Stomach (tissue), 8 donors: ENCODE measurements at regions not wholly inside any gene's neighbourhood (a gene's known extent, or its start where the extent isn't known, plus 50 kb on each side); places are given as distances from the start of the nearest gene placed in this dataset.

Experiments used
- DNase-seq, 2 donors: peaks; one replicate each; pipeline versions ENCODE4 v3.0.0 to v3.0.0-alpha.2; 2013 to 2019
- H3K27ac ChIP-seq, 5 donors: fragments of 200-600 bp in 4 of 5; sonication (generic) in 4 of 5; one replicate each; pipeline ENCODE4 v1.5.1; 2013 to 2019; ENCODE audit warnings: mild to moderate bottlenecking in 1 of 5, moderate library complexity in 1 of 5
- H3K27me3 ChIP-seq, 3 donors: fragments of 200-600 bp; sonication (generic); one replicate each; pipeline ENCODE4 v1.5.1; 2017 to 2019; ENCODE audit warnings: mixed run types in 1 of 3
- H3K36me3 ChIP-seq, 4 donors: fragments of 200-600 bp; sonication (generic); 1 replicate in 3 of 4; 2 replicates in 1 of 4; pipeline ENCODE4 v1.5.1; 2016 to 2019
- H3K4me1 ChIP-seq, 4 donors: fragments of 200-600 bp; sonication (generic); one replicate each; pipeline ENCODE4 v1.5.1; 2016 to 2019
- H3K4me3 ChIP-seq, 4 donors: fragments of 200-600 bp; sonication (generic) in 3 of 4; one replicate each; pipeline ENCODE4 v1.5.1; 2016 to 2019; ENCODE audit warnings: mild to moderate bottlenecking in 1 of 4
- H3K9me3 ChIP-seq, 4 donors: fragments of 200-600 bp; sonication (generic); one replicate each; pipeline ENCODE4 v1.5.1; 2016 to 2019
- EP300 ChIP-seq: sonication (generic); formaldehyde crosslinking; IDR thresholded peaks from one replicate; pipeline ENCODE4 v1.6.1; 2017; ENCODE audit warnings: antibody characterized with exemption
- POLR2A ChIP-seq, 4 donors: fragments of 450-650 bp; IDR thresholded peaks; one replicate each; pipeline ENCODE4 v1.6.1; 2016; ENCODE audit warnings: antibody characterized with exemption in 4 of 4, control low read depth in 2 of 4, mild to moderate bottlenecking in 1 of 4, moderate library complexity in 1 of 4
- POLR2AphosphoS5 ChIP-seq, 3 donors: sonication (generic); formaldehyde crosslinking; IDR thresholded peaks; one replicate each; pipeline ENCODE4 v1.6.1; 2016; ENCODE audit warnings: antibody characterized with exemption in 3 of 3
- WGBS, 5 donors: extraction: QIAGEN DNeasy Blood & Tissue Kit in 3 of 5; methylation state at CpG; one replicate each; pipeline versions ENCODE4 v1.1.5 to v1.1.7; 2013 to 2018; 5-methylcytosine and 5-hydroxymethylcytosine counted together
- intact Hi-C: fragments of 100-400 bp; cut with DNase I; formaldehyde crosslinking; loops from one replicate; pipeline ENCODE4 v1.15.1; 2023; ENCODE audit warnings: low total_unique reads
- TF ChIP-seq, protein P1 (sequence below), 7 experiments: fragments of 450-650 bp in 4 of 7; fragments of 200-600 bp in 3 of 7; sonication (generic) in 3 of 7; IDR thresholded peaks; one replicate each; pipeline ENCODE4 v1.5.1; 2016 to 2019; ENCODE audit warnings: antibody characterized with exemption in 7 of 7, control low read depth in 2 of 7, mild to moderate bottlenecking in 1 of 7
- donor health status: healthy with polysubstance abuse.
- donor health status: Bipolar disorder and iron deficiency.
- donor health status: healthy.

DNA sequence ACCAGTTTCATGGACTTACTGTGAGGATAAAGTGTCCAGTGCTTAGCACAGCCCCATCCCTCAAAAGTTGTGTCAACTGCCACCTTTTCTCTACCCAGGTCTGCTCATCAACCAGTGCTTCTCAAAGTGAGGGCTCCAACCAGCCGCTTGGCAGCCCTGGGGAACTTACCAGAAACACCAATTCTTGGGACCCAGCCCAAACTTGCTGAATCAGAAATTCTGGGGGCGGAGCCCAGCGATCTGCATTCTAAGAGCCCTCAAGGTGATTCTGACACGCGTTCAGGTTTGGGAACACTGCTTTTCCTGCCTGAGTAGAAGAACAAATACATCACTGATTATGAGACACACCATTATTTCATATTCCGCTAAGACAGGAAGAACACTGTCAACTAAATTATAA, 132.0 kb downstream of the NSG2 start:
- intact Hi-C loops = no loop called here
- H3K4me1 ChIP-seq = no peaks in the 10 kb centered on the region
- no peak for TF ChIP-seq POLR2A (IDR thresholded peaks at IDR 0.05)
- TF ChIP-seq EP300 = no peak
- no peak for TF ChIP-seq POLR2AphosphoS5 (IDR thresholded peaks at IDR 0.05)
- TF ChIP-seq, protein P1, sequence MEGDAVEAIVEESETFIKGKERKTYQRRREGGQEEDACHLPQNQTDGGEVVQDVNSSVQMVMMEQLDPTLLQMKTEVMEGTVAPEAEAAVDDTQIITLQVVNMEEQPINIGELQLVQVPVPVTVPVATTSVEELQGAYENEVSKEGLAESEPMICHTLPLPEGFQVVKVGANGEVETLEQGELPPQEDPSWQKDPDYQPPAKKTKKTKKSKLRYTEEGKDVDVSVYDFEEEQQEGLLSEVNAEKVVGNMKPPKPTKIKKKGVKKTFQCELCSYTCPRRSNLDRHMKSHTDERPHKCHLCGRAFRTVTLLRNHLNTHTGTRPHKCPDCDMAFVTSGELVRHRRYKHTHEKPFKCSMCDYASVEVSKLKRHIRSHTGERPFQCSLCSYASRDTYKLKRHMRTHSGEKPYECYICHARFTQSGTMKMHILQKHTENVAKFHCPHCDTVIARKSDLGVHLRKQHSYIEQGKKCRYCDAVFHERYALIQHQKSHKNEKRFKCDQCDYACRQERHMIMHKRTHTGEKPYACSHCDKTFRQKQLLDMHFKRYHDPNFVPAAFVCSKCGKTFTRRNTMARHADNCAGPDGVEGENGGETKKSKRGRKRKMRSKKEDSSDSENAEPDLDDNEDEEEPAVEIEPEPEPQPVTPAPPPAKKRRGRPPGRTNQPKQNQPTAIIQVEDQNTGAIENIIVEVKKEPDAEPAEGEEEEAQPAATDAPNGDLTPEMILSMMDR (IDR thresholded peaks at IDR 0.05) = no peak
- no peaks in the 10 kb centered on the region for H3K9me3 ChIP-seq
- H3K27ac ChIP-seq = no peak overlapping the region
- no peak overlapping the region for H3K4me3 ChIP-seq
- WGBS, 5 donors = 77 to 91% (median 83%) methylated on average over 6 of the region's 6 CpGs
- no peak for DNase-seq
- H3K27me3 ChIP-seq = no peaks in the 10 kb centered on the region
- no peaks in the 10 kb centered on the region for H3K36me3 ChIP-seq

DNA sequence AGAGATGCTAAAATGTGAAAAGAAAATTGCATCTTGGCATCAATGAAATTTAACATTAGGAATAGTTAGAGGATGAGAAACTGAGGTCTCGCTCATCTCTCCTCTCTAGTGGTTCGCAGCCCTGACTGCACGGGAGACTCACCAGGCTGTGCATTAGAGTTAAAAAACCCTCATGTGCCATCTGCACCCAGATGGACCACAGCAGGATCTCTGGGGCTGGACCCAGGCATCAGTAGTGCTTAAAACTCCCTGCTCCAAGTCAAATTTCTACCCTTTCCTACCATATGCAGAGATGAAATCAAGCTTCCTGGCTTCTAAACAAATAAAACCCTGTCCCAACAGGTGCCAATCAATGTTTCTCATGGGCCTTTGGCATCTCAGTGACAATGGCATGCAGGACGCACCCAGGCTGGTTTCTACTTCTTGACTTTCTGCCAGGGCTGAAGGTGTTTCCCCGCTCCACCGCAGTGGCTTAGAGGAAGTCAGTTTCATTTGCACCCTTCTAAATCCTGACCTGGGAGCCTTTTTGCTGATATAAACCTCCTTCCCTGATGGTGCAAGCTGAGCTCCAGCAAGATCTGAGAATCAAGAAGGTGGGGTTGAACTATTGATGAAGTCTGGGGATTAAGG, 132.6 kb downstream of the NSG2 start:
- no peak for DNase-seq
- Histone ChIP-seq H3K36me3 (no peaks in the 10 kb centered on the region), H3K4me3 (no peak overlapping the region), H3K9me3 (no peaks in the 10 kb centered on the region), H3K4me1 (no peaks in the 10 kb centered on the region), H3K27ac (no peak overlapping the region), H3K27me3 (no peaks in the 10 kb centered on the region)
- intact Hi-C loops = no loop called here
- WGBS, 5 donors = 76 to 89% (median 77%) methylated on average over 6 of the region's 6 CpGs
- TF ChIP-seq, protein P1 (IDR thresholded peaks at IDR 0.05) = no peak
- TF ChIP-seq POLR2AphosphoS5 (IDR thresholded peaks at IDR 0.05) (no peak), POLR2A (IDR thresholded peaks at IDR 0.05) (no peak), EP300 (no peak)

DNA sequence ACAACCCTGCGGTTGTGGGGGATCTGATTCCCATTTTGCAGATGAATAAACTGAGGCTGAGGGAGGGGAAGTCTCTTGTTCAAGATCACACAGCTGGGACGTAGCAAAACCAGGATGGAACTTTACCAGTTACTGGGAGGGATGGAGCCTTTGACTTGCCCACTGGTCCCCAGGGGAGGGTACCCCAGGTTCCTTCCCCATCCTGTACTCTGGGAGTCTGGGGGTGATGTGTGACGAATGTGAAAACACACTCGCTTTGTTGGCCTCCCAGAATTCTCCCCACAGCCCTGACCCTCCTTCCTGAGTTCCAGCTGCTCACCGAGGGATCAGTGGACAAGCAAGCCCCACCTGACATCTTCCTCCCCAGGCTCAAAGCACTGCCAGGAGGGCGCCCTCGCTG, 135.1 kb downstream of the NSG2 start:
- TF ChIP-seq, protein P1 (IDR thresholded peaks at IDR 0.05) = no peak
- intact Hi-C loops = no loop called here

DNA sequence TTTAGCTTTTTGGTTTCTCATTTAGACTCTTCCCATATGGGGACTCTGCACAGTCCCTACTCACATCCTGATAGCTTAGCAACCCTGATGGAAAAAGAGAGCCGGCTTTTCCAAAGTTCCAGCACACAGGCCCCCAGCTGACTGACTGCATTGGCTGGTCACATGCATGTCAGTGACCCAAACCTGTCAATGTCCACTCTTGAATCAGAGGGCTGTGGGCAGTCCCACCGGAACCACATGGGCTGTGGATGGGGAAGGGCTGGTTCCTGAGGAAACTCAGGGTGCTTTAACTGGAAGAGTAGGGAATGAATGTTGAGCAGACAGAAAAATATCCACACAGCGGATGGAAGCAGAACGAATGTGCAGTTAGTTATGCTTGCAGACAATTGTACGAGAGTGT, 136.6 kb downstream of the NSG2 start:
- Histone ChIP-seq H3K27me3 (no peaks in the 10 kb centered on the region), H3K4me1 (no peaks in the 10 kb centered on the region), H3K4me3 (no peak overlapping the region), H3K9me3 (no peaks in the 10 kb centered on the region), H3K36me3 (no peaks in the 10 kb centered on the region), H3K27ac (no peak overlapping the region)
- no peak for DNase-seq
- WGBS, 5 donors = 86 to 93% (median 91%) methylated on average over 5 of the region's 5 CpGs
- intact Hi-C loops = no loop called here
- TF ChIP-seq, protein P1 (IDR thresholded peaks at IDR 0.05) = no peak
- TF ChIP-seq EP300 (no peak), POLR2AphosphoS5 (IDR thresholded peaks at IDR 0.05) (no peak), POLR2A (IDR thresholded peaks at IDR 0.05) (no peak)

More for the DNA sequence above, 135.1 kb downstream of the NSG2 start:
- 67 to 74% (median 69%) methylated on average over 7 of the region's 7 CpGs for WGBS, 5 donors
- H3K27me3 ChIP-seq = no peaks in the 10 kb centered on the region
- H3K9me3 ChIP-seq = no peaks in the 10 kb centered on the region
- H3K4me3 ChIP-seq = no peak overlapping the region
- no peaks in the 10 kb centered on the region for H3K36me3 ChIP-seq
- DNase-seq = no peak
- no peaks in the 10 kb centered on the region for H3K4me1 ChIP-seq
- H3K27ac ChIP-seq = no peak overlapping the region
